NCI-H1930 (cell line): ENCODE measurements at regions not wholly inside any gene's neighbourhood (a gene's known extent, or its start where the extent isn't known, plus 50 kb on each side); places are given as distances from the start of the nearest gene placed in this dataset.

Source experiments
- DNase-seq, 2 experiments: peaks; one replicate each; lab custom pipeline; 2025; lab: John Stamatoyannopoulos, UW

DNA sequence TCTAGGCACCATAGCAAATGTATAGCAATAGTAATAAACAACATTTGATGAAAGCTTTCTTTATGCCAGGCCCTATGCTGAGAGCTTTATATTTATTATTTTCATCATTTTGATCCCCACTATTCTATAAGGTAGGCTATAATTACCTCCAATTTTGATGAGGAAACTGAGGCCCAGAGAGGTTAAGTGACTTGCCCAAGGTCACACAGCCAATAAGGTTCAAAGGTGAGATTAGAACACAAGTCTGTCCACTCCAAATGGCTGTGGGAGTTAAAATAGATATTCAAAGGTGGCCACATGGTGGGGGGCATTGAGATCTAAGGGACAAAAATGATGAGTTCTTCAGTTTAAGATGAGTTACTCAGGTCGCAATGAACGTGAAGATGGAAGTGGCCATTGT, 269.9 kb downstream of the BMP7 start:
- DNase-seq = no peak

- DNase-seq = no peak
These were observed 268.0 kb downstream of the BMP7 start for GRCh38 chr20:56998438-56998837.

DNA sequence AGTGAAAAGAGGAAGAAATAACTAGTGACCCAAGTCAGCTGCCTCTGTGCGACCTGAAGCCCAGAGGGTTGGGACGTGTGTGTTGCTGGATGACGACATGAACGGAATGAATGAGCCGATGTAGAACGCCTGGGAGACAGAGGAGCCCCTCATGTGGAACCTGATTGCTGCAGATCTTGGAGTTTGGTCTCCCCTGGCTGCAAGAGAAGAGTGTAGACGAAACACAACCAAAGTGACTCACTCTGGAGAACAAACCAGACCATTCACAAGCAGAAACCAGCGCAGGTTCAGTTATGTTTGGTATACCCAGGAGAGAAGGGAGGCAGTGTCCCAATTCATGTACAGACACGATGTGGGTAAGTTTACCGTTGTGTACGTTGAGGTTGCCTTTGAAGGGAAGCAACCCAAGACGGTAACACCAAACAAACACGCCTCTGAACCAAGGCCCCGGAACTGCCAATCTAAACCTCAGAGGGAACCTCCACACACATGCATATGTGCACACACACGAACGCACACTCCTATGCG, 265.9 kb downstream of the BMP7 start:
- no peak for DNase-seq

DNA sequence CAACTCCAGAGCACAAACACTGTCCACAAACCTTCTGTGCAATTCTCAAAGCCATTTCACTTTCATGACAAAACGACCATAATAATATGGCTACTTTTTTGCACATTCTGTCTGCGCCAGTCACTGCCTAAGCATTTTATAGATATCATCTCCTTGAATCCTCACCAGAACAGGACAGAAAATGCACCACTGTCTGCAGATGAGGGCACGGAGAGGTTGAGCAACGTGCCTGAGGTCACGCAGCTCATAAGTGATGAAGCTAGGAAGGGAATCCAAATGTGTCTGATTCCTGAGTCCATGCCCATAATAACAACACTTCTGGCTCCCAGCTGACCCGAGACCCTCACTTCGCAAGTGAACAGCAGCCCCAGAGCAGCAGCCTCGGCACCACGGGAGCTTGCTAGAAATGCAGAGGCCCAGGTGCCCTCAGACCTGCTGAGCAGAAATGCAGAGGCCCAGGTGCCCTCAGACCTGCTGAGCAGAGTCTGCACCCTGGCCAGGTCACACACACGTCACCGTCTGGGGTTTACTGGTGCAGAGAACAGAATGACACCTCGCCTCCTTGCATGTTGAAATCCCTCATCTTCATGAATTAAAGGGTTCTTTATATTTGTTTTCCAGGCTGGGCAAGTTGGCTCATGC, 265.2 kb downstream of the BMP7 start:
- DNase-seq = no peak

DNA sequence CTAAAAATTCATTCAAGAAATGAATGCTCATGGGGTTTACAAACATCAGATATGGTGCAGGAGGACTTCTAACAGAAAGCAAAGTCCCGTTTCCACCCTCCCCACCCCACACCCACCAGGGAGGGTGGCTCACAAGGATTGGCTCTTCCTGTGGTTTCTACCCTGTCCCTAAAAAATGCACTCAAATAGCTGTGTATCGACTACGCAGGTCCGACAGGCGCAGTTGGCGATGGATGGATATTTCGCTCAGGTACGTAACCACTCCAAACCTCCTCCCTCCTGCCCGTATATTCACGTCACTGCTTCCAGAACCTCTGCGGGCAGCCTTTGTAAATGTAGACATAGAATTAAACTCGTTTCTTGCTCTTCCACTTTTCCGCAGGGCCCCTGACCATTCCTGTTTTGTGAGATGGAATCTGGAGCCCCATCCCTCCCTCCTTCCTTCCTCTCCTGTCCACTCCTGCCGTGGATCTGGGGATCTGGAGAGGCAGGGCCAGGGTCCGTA, 264.3 kb downstream of the BMP7 start:
- no peak for DNase-seq

GRCh38 chr20:57003012-57003411, 263.4 kb downstream of the BMP7 start:
- no peak for DNase-seq

DNA sequence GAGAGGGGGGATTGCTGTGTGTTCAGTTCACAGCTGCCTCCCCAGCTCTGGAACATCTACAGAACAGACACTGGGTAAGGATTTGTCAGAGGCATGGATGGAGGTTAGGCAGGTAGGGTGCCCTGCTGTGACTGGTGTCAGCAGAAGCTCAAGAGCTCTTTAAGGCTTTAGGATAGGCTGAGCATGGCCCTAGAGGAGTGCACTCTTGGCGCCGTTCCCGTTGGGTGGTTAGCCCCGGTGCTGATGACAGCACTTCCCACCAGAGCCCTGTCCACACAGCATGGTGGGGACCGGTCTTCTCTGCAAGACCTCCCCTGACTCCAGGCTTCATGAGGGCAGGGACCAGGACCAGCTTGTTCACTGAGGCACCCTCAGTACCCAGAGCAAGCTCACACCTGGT, 262.0 kb downstream of the BMP7 start:
- DNase-seq = no peak

DNA sequence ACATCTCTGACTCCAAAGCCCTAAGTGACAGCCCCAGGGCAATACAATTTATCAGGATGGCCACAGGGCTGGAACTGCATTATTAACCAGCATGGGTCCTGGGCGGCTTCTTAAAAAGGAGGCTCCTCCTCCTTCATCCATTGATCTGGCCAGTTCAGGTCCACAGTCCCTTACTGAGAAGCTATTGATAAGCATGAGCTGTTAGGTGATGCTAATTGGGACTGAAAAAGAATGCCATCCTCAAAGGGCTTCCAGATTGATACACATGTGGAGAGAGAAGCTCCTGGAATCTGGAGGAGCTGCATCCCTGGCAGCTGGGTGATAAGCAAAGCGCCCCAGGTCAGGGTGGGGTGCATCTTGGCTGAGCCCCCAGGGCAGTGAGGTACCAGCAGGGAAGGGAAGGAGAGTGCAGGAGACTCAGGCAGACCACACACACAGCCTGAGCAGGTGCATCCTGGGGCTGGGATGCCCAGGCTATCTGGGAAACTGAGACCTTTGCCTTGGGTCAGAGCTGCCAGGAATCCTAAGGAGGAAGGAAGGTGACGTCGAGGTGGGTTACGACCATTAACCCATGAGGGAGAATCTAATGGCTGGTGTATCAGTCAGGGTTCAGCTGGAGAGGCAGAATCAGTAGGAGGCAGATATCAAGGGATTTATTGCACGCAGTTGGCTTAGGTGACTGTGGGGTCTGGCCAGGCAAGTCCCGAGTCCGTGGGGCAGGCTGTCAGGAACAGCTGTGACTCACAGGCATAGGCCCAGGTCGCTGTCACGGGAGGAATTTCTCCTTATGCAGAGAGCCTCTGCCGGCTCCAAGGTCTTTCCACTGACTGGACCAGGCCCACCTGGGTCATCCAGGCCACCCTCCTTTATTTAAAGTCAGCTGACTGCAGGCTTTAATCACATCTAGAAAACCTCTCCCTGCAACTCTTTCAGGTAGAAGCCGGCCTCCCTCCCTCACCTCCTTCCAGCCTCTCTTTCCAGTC, 261.2 kb downstream of the BMP7 start:
- DNase-seq = no peak

DNA sequence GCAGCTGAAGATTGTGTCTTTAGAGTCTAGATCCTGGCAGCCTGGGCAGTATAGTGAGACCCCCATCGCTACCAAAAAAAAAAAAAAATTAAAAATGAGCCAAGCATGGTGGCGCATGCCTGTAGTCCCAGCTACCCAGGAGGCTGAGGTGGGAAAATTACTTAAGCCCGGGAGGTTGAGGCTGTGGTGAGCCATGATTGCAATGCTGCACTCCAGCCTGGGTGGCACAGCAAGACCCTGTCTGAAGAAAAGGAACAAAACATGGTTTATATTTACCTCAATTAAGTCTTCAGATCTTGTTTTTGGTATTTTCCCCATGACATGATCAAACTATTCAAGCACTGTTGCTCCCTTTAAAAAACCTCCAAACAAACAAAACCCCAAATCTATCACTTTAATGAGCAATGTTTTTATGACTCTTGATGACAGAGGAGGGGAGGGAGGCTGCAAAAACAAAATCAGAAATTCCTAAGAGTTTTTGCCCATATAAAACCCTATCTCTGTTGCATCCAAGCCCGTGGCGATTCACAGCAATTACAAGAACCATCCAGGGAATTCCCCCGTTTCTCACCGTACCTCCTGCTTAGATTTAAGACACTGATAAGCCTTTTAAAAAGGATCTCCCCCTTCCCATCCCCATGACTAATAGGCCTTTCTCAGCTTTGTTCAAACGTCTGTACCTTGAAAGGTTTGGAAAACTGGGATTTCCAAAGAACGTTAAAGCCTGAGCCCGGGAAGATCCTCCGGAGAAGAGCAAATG, 259.9 kb downstream of the BMP7 start:
- DNase-seq = no peak

DNA sequence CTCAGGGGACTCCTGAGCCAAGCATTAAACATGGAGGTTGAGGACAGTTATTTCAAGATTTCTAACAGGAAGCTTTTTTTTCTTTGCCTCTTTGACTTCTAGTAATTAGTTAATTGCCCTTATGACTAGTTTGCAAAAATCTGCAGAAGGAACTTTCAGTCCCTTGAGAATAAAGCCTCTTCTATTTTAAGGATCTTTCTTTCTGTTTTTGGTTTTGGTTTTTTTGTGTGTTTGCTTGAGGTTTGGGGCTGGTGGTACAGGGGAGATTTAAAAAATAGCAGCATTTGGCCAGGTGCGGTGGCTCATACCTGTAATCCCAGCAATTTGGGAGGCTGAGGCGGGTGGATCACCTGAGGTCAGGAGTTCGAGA, 259.3 kb downstream of the BMP7 start:
- DNase-seq = no peak

GRCh38 chr20:57008217-57008616, 258.2 kb downstream of the BMP7 start:
- DNase-seq = no peak

DNA sequence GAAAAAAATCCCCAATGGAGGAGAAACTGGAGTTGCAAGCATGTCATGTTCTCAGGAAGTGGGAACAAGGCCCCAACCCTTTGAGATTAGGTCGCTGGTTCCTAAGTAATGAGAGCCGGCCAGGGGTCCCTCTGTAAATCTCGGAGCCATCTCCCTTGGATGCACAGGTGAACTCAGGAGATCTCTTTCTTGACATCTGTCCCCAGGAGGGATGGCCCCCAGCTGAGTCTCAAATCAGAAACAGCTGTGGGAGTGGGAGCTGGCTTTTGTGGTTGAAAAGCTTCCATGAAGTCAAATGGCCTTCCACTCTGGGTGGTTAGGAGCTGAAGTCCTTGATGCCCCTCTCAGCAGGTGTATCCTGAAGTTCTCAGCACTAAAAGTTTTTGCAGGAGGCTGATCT, 257.1 kb downstream of the BMP7 start:
- DNase-seq = no peak

DNA sequence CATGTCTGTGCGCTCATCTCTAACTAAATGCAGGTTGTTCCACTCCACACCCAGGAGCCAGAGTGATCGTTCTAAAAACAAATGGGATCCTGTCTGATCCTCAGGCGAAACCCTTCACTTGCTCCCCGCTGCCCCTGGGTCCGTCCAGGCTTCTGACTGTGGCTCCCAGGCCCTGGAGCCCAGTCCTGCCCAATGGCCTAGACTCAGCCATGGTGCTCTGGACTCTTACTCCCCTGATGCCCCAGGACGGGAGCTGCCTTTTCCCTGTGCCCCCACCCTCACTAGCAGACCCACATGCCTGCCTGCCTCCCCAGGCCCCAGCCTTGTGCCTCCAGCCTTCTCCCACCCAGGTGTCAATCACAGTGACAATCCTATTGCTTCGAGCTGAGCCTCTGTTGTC, 256.7 kb downstream of the BMP7 start:
- no peak for DNase-seq

GRCh38 chr20:57012691-57013090, 253.8 kb downstream of the BMP7 start:
- no peak for DNase-seq

- no peak for DNase-seq
These were observed 253.2 kb downstream of the BMP7 start for GRCh38 chr20:57013217-57013616.

DNA sequence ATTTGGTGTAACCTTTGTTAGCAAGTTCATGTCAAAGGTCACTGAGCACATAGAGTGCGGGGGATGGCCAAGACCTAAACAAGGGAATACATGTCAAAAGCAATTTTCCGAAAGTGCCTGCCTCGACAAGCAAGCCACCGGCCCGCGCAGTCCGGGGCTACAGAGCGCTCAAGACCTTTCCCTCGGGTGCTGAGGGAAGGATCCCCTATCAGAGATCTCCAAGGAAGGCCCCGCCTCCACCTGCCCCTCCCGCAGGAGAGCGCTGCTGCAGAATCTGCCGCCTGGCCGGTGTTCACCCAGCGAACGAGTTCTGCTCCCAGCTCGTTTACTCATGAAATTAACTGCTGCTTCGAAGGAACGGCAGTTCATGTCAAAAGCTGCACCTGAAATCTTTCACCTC, 252.7 kb downstream of the BMP7 start:
- DNase-seq = no peak

- DNase-seq = no peak
These were observed 246.1 kb downstream of the BMP7 start for GRCh38 chr20:57020364-57020763.

DNA sequence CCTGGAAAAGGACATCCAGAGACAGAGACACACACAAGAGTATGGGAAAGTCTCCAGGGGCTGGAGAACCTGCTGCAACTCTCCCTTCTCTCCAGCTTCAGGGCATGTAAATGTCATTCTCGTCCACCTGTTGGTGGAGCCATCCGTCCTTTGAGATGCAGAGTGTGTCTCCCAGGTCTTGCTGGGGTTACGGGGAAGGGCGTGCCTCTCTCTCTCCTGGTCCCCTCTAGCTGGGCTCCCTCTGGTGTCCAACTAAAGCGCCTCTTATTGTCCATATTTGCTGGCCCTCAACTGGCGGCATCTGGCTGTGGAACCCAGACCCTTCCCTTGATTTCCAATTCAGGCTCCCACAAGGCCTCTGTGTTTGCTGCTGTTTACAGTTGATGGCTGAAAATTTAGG, 244.1 kb downstream of the BMP7 start:
- no peak for DNase-seq

DNA sequence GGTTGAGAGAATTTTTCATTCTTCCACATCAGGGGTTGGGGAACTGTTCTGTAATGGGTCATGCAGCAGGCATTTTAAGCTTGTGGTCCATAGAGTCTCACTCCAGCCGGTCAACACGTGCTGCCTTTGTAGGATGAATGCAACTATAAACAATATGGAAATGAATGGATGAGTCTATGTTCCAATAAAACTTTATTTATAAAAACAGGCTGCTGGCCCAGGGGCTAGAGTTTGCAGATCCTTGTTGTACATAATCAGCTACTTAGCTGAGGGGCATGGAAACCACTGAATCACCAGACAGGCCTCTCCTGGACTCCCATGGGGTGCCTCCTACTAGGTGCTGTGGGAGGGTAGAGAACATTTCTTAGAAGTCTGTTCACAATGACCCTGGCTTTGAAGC, 243.4 kb downstream of the BMP7 start:
- no peak for DNase-seq

- DNase-seq = no peak
These were observed 242.4 kb downstream of the BMP7 start for GRCh38 chr20:57023997-57024396.

GRCh38 chr20:57024849-57025248, 241.6 kb downstream of the BMP7 start:
- no peak for DNase-seq

DNA sequence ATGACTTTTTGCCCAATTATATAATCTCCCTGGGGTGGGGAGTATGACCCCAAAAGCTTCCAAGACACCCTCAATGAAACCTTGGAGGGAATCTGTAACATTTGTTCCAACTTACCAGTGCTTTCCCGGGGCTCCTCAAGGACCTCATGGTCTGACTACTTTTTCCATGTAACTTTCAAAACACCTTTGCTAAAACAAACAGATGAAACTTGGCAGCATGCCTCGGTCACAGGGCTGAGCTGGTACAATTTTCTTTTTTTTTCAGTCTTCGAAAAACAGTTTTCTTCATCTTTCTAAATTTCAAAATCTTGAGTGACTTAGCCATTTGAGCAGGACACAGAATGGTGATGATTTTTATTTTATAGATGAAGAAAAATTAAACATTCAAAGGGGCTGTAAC, 241.2 kb downstream of the BMP7 start:
- DNase-seq = no peak
